ENCODE measurements at regions not wholly inside any gene's neighbourhood (a gene's known extent, or its start where the extent isn't known, plus 50 kb on each side); places are given as distances from the start of the nearest gene placed in this dataset.

DNA sequence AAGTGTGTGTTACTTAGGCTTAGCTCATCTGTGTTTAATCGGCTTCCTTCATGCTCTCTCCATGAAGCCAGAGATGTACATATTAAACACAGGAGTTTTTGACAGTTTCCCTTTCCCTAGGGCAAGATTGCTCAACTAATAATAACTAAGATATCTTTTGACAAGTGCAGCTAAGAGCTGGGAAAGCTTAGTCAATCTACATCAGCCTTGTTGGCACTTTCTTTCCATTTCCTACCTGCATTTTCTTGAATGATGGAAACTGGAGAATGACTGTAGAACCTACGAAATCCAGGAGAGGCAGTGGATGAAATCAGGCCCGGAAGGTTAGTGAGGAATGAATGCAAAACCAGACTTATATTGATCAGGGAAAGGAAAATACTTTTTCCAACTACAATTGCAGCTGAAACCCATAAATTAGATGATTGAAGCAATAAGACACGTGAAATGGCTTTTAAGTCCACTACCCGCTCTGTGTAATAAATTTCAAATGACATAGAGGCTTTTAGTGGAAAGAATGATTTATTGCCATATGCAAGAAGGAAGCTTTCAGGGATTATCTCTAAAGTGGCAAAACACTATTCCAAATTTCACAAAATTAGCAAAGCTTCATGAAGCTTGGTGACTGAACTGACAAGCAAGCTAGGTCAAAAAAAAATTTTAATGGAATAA is 237.2 kb upstream of the ID4 start:
- peak; percentile 97 for TF ChIP-seq EP300 (conservative IDR thresholded peaks at IDR 0.05; ENCODE audit: poor library complexity, severe bottlenecking)
- no peak for TF ChIP-seq TAF1 (IDR thresholded peaks at IDR 0.05; ENCODE audit: low read depth)
- peak; percentile 97 for TF ChIP-seq POLR2AphosphoS5 (IDR thresholded peaks at IDR 0.05)
- TF ChIP-seq, protein P1, sequence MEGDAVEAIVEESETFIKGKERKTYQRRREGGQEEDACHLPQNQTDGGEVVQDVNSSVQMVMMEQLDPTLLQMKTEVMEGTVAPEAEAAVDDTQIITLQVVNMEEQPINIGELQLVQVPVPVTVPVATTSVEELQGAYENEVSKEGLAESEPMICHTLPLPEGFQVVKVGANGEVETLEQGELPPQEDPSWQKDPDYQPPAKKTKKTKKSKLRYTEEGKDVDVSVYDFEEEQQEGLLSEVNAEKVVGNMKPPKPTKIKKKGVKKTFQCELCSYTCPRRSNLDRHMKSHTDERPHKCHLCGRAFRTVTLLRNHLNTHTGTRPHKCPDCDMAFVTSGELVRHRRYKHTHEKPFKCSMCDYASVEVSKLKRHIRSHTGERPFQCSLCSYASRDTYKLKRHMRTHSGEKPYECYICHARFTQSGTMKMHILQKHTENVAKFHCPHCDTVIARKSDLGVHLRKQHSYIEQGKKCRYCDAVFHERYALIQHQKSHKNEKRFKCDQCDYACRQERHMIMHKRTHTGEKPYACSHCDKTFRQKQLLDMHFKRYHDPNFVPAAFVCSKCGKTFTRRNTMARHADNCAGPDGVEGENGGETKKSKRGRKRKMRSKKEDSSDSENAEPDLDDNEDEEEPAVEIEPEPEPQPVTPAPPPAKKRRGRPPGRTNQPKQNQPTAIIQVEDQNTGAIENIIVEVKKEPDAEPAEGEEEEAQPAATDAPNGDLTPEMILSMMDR (IDR thresholded peaks at IDR 0.05; ENCODE audit: poor library complexity, severe bottlenecking), result peak; percentile 53
- TF ChIP-seq, protein P2, sequence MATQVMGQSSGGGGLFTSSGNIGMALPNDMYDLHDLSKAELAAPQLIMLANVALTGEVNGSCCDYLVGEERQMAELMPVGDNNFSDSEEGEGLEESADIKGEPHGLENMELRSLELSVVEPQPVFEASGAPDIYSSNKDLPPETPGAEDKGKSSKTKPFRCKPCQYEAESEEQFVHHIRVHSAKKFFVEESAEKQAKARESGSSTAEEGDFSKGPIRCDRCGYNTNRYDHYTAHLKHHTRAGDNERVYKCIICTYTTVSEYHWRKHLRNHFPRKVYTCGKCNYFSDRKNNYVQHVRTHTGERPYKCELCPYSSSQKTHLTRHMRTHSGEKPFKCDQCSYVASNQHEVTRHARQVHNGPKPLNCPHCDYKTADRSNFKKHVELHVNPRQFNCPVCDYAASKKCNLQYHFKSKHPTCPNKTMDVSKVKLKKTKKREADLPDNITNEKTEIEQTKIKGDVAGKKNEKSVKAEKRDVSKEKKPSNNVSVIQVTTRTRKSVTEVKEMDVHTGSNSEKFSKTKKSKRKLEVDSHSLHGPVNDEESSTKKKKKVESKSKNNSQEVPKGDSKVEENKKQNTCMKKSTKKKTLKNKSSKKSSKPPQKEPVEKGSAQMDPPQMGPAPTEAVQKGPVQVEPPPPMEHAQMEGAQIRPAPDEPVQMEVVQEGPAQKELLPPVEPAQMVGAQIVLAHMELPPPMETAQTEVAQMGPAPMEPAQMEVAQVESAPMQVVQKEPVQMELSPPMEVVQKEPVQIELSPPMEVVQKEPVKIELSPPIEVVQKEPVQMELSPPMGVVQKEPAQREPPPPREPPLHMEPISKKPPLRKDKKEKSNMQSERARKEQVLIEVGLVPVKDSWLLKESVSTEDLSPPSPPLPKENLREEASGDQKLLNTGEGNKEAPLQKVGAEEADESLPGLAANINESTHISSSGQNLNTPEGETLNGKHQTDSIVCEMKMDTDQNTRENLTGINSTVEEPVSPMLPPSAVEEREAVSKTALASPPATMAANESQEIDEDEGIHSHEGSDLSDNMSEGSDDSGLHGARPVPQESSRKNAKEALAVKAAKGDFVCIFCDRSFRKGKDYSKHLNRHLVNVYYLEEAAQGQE (IDR thresholded peaks at IDR 0.05; ENCODE audit: borderline replicate concordance), result peak; percentile 100
- no peak for TF ChIP-seq EZH2 (IDR thresholded peaks at IDR 0.05; ENCODE audit: borderline replicate concordance, insufficient read depth, low read length, poor library complexity, severe bottlenecking)
- no peak for TF ChIP-seq MXI1 (conservative IDR thresholded peaks at IDR 0.05; ENCODE audit: poor library complexity, severe bottlenecking)
- peak; percentile 64 for TF ChIP-seq SMC3 (conservative IDR thresholded peaks at IDR 0.05; ENCODE audit: poor library complexity)
- TF ChIP-seq RAD21 (conservative IDR thresholded peaks at IDR 0.05), result peak; percentile 64
- Histone ChIP-seq H3K79me2 (replicated peaks; ENCODE audit: insufficient read depth, low read length) (no peaks in the 10 kb centered on the region), H3K9me2 (ENCODE audit: insufficient read depth, low read length) (no peaks in the 10 kb centered on the region), H3K9me3 (ENCODE audit: low read length) (no peaks in the 10 kb centered on the region), H3K27ac (ENCODE audit: low read length) (peak overlapping the region; percentile 88), H3K4me3 (ENCODE audit: low read length) (peak overlapping the region; percentile 38), H3K9ac (ENCODE audit: low read length) (peak overlapping the region; percentile 25), H3F3A (ENCODE audit: insufficient read depth, low read length, poor library complexity, severe bottlenecking) (peaks cover 8% of the 10 kb centered on the region), H4K20me1 (ENCODE audit: insufficient read depth) (no peaks in the 10 kb centered on the region), H3K27me3 (ENCODE audit: insufficient read depth, low read depth, low read length) (no peaks in the 10 kb centered on the region), H3K36me3 (ENCODE audit: insufficient read depth, low read length) (no peaks in the 10 kb centered on the region), H3K4me2 (ENCODE audit: low read length) (peak overlapping the region; percentile 59), H2AFZ (ENCODE audit: low read depth, low read length) (no peak overlapping the region)

DNA sequence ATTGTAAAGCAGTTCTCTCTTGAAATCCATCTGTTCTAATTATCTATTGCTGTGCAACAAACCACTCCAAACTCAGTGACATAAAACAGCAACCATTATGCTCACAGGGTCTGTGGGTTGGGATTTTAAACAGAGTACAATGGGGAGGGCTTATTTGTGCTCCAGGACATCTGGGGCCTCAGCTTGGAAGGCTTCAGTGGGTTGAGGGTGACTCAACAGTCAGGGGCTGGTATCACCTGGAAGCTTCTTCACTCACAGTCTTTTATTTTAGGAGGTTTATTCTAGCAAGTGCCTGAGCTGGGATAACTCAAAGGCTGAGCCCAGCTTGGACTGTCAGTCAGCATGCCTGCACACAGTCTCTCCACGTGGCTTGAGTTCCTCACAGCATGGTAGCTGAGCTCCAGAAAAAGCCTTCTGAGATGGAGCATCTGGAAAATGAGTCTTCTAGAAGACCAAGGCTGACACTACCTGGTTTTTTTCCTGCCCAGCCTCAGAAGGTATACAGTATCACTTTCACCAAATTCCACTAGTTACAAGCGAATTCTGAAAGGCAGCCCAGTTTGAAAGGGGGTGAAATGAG is 234.6 kb upstream of the ID4 start:
- Histone ChIP-seq H3K27ac (ENCODE audit: low read length) (no peak overlapping the region), H3K9me3 (ENCODE audit: low read length) (no peaks in the 10 kb centered on the region), H3K36me3 (ENCODE audit: insufficient read depth, low read length) (no peaks in the 10 kb centered on the region), H4K20me1 (ENCODE audit: insufficient read depth) (no peaks in the 10 kb centered on the region), H3K4me2 (ENCODE audit: low read length) (no peak overlapping the region), H3K9ac (ENCODE audit: low read length) (no peak overlapping the region), H3K9me2 (ENCODE audit: insufficient read depth, low read length) (no peaks in the 10 kb centered on the region), H3K27me3 (ENCODE audit: insufficient read depth, low read depth, low read length) (no peaks in the 10 kb centered on the region), H2AFZ (ENCODE audit: low read depth, low read length) (no peak overlapping the region), H3F3A (ENCODE audit: insufficient read depth, low read length, poor library complexity, severe bottlenecking) (peaks cover 8% of the 10 kb centered on the region), H3K4me3 (ENCODE audit: low read length) (no peak overlapping the region), H3K79me2 (replicated peaks; ENCODE audit: insufficient read depth, low read length) (no peaks in the 10 kb centered on the region)
- no peak for TF ChIP-seq EP300 (conservative IDR thresholded peaks at IDR 0.05; ENCODE audit: poor library complexity, severe bottlenecking)
- TF ChIP-seq, protein P2 (IDR thresholded peaks at IDR 0.05; ENCODE audit: borderline replicate concordance), result no peak
- no peak for TF ChIP-seq EZH2 (IDR thresholded peaks at IDR 0.05; ENCODE audit: borderline replicate concordance, insufficient read depth, low read length, poor library complexity, severe bottlenecking)
- TF ChIP-seq POLR2AphosphoS5 (IDR thresholded peaks at IDR 0.05), result no peak
